HepG2 (cell line): ENCODE measurements at regions not wholly inside any gene's neighbourhood (a gene's known extent, or its start where the extent isn't known, plus 50 kb on each side); places are given as distances from the start of the nearest gene placed in this dataset.

Experiments used
- DNMT1 ChIP-seq: sonication (generic); formaldehyde crosslinking; IDR thresholded peaks from 2 replicates; pipeline ENCODE4 v1.5.1; 2020; ENCODE audit warnings: mild to moderate bottlenecking, missing genetic modification reagents
- FOXJ3 ChIP-seq: sonication (generic); formaldehyde crosslinking; IDR thresholded peaks from 2 replicates; pipeline ENCODE4 v1.4.0; 2020; ENCODE audit warnings: missing genetic modification reagents, mild to moderate bottlenecking, borderline replicate concordance
- MTA3 ChIP-seq: sonication (generic); formaldehyde crosslinking; IDR thresholded peaks from 2 replicates; pipeline ENCODE4 v1.4.0; 2020; ENCODE audit warnings: missing genetic modification reagents
- REST ChIP-seq, 2 experiments: IDR thresholded peaks; 2 replicates each; pipeline ENCODE4 v1.6.1; 2011 to 2012; ENCODE audit warnings: low read length in 2 of 2, borderline replicate concordance in 1 of 2, low read depth in 1 of 2, mild to moderate bottlenecking in 1 of 2, moderate library complexity in 1 of 2
- ZFP37 ChIP-seq: sonication (generic); formaldehyde crosslinking; IDR thresholded peaks from 2 replicates; pipeline ENCODE4 v1.4.0; 2020; ENCODE audit warnings: missing genetic modification reagents, borderline replicate concordance
- ZNF3 ChIP-seq: IDR thresholded peaks from 2 replicates; pipeline ENCODE4 v1.7.0; 2017; ENCODE audit warnings: inconsistent platforms

- TF ChIP-seq ZNF3 (CRISPR knock-in tag) (no peak), FOXJ3 (CRISPR knock-in tag) (no peak), REST (IDR thresholded peaks at IDR 0.05; ENCODE audit: borderline replicate concordance in 1 of 2, low read depth in 1 of 2, low read length in 2 of 2) (no peak), ZFP37 (no peak), DNMT1 (CRISPR knock-in tag) (no peak), MTA3 (CRISPR knock-in tag) (no peak)
Observed at GRCh38 chr6:155710704-155711103, 255.1 kb upstream of the NOX3 start.
